Fibroblast of skin of abdomen (primary cell): ENCODE measurements at regions not wholly inside any gene's neighbourhood (a gene's known extent, or its start where the extent isn't known, plus 50 kb on each side); places are given as distances from the start of the nearest gene placed in this dataset.

Experiments
- DNase-seq: peaks from one replicate; pipeline ENCODE4 v3.0.0-alpha.2; 2013

- no peak for DNase-seq
These were observed 177.1 kb upstream of the ALG10B start for GRCh38 chr12:38139456-38139855.

- no peak for DNase-seq
These were observed 175.3 kb upstream of the ALG10B start for GRCh38 chr12:38141239-38141638.

- DNase-seq: no peak
These were observed 174.7 kb upstream of the ALG10B start for GRCh38 chr12:38141861-38142260.

- no peak for DNase-seq
These were observed 173.6 kb upstream of the ALG10B start for GRCh38 chr12:38142974-38143373.

GRCh38 chr12:38144049-38144448, 172.5 kb upstream of the ALG10B start:
- no peak for DNase-seq

DNA sequence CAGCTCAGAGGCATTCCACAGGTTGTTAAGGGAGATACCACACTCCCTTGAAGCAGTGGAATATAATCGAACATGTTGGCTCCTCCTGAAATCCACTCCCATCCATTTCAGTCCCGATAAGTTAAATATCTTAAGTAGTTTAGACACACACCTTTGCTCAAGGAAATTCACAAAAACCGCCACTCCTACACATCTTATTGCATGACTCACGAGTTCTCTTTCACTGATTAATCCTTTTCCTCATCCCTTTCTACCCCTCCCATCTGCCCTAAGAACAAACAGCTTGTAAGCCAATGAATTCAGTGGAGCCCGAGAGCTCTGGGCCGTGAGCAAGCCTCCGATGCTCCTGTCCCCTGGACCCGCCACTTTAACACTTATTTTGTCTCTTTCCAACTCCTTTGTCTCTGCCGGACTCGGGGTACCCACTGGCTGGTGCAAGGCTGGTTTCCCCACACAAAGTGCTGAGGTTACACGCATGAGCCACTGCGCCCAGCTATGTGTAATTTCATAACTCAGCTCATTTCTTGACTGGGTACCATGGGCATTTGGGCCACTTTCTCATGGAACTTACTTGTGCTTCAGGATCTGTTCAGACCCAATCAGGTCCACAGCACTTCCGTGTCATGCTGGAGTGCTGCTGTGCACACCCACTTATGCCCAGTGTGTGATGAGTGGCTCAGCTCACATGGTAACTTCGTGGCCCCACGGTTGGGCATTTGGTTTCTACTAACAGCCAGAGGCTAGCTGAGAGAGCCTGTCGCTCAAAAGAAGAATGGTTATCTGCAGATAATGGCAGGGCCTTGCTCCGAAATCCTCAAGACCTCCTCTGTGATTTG, 171.8 kb upstream of the ALG10B start:
- DNase-seq: no peak

- DNase-seq: no peak
These were observed 167.0 kb upstream of the ALG10B start for GRCh38 chr12:38149395-38150073.

DNA sequence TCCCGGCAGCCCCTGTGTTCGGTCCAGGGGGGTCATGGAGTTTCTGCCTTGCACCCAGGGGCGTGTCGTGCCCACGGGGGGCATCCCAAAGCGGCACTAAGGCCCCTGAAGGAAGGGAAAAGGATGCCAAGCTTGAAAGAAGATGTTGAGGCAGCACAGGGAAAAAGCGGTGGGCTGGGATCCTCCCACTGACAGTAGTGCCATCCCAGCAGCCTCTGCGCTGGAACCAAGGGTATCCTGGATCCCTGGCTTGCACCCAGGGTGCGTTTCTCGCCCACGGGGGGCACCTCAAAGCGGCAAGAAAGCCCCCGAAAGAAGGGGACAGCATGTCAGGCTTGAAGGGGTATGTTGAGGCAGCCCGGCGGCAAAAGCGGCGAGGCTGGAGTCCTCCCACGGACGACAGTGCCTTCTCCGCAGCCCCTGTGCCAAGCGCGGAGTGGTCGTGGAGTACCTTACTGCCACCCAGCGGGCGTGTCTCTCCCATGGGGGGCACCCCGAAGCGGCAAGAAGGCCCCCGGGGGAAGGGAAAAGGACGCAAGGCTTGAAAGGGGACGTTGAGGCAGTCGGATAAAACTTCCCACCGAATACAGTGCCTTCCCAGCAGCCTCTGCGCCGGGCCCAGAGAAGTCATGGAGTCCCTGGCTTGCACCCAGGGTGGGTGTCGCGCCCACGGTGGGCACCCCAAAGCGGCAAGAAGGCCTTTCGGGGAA, 164.4 kb upstream of the ALG10B start:
- no peak for DNase-seq

GRCh38 chr12:38152816-38153736, 163.5 kb upstream of the ALG10B start:
- no peak for DNase-seq

DNA sequence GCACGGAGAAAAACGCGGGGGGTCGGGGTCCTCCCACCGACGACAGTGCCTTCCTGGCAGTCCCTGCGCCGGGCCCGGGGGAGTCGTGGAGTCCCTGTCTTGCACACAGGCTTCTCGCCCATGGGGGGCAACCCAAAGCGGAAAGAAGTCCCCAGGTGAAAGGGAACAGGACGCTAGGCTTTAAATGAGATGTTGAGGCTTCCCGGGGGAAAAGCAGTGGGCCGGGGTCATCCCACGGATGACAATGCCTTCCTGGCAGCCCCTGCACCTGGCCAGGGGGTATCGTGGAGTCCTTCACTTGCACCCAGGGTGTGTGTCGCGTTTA, 162.9 kb upstream of the ALG10B start:
- DNase-seq: no peak

DNA sequence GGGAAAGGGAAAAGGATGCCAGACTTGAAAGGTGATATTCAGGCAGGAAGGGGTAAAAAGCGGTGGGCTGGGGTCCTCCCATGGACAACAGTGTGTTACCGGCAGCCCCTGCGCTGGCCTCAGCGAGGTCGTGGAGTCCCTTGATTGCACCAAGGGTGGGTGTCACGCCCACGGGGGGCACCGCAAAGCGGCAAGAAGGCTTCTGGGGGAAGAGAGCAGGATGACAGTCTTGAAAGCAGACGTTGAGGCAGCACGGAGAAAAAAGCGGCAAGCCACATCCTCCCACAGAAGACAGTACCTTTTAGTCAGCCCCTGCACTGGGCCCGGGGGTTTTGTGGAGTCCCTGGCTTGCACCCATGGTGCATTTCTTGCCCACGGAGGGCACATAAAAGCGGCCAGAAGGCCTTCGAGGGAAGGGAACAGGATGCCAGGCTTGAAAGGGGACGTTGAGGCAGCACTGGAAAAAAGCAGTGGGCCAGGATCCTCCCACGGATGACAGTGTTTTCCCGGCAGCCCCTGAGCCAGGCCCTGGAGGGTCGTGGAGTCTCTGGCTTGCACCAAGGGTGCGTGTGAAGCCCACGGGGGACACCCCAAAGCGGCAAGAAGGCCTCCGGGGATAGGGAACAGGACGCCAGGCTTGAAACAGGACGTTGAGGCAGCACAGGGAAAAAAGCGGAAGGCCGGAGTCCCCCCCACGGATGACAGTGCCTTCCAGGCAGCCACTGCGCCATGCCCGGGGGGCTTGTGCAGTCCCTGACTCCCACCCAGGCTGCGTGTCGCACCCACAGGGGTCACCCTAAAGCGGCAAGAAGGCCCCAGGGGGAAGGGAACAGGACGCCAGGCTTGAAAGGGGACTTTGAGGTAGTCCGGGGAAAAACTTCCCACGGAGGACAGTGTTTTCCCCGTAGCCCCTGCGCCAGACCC, 162.2 kb upstream of the ALG10B start:
- no peak for DNase-seq

DNA sequence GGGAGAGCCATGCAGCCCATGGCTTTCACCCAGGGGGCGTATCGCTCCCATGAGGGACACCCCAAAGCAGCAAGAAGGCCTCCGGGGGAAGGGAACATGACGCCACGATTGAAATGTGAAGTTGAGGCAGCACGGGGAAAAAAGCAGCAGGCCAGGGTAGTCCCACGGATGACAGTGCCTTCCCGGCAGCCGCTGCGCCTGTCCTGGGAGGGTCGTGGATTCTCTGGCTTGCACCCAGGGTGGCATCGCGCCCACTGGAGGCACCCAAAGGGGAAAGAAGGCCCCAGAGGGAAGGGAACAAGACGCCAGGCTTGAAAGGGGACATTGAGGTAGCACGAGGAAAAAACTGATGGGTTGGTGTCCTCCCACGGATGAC, 161.6 kb upstream of the ALG10B start:
- no peak for DNase-seq

- no peak for DNase-seq
These were observed 160.8 kb upstream of the ALG10B start for GRCh38 chr12:38155526-38156496.

DNA sequence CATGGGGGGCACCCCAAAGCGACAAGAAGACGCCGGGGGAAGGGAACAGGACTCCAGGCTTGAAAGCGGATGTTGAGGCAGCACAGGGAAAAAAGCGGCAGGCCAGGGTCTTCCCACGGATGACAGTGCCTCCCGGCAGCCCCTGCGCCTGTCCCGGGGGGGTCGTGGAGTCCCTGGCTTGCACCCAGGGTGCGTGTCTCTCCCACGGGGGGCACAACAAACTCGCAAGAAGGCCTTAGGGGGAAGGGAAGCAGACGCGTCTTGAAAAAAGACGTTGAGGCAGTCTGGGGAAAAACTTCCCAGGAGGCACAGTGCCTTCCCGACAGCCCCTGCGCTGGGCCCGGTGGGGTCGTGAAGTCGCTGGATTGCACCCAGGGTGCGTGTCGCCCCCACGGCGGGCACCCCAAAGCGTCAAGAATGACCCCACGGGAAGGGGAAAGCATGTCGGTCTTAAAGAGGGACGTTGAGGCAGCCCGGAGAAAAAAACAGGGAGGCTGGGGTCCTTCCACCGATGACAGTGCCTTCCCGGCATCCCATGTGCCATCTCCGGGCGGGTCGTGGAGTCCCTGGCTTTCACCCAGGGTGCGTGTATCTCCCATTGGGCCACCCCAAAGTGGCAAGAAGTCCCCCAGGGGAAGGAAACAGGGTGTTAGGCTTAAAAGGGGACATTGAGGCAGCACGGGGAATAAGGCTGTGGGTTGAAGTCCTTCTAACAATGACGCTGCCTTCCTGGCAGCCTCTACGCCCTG, 159.9 kb upstream of the ALG10B start:
- no peak for DNase-seq

- no peak for DNase-seq
These were observed 159.2 kb upstream of the ALG10B start for GRCh38 chr12:38157274-38157932.

DNA sequence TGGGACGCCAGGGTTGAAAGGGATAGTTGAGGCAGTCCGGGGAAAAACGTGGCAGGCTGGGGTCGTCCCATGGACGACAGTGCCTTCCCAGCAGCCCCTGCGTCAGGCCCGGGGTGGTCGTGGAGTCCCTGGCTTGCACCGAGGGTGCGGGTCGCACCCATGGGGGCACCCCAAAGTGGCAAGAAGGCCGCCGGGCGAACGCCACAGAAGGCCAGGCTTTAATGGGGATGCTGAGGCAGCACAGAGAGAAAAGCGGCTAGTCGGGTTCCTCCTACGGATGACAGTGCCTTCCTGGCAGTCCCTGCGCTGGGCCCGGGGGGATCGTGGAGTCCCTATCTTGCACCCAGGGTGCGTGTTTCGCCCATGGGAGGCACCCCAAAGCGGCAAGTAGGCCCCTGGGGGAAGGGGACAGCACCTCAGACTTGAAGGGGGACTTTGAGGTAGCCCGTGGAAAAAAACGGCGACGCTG, 158.6 kb upstream of the ALG10B start:
- DNase-seq: no peak

DNA sequence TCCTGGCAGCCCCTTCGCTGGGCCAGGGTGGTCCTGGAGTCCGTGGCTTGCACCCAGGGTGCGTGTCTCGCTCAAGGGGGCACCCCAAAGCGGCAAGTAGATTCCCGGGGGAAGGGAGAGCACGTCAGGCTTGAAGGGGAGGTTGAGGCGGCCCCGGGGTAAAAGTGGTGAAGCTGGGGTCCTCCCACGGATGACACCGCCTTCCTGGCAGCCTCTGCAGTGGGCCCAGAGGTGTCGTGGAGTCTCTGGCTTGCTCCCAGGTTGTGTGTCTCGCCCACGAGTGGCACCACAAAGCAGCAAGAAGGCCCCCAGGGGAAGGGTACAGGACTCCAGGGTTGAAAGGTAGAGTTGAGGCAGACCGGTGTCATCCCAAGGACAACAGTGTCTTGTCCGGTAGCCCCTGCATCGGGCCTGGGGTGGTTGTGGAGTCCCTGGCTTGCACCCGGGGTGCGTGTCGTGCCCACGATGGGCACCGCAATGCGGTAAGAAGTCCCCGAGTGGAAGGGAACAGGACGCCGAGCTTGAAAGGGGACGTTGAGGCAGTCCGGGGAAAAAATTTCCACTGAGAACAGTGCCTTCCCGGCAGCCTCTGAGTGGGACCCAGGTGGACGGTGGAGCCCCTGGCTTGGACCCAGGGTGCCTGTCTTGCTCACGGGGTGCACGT, 158.0 kb upstream of the ALG10B start:
- no peak for DNase-seq

GRCh38 chr12:38159092-38159551, 157.5 kb upstream of the ALG10B start:
- no peak for DNase-seq
